ENCODE measurements at regions not wholly inside any gene's neighbourhood (a gene's known extent, or its start where the extent isn't known, plus 50 kb on each side); places are given as distances from the start of the nearest gene placed in this dataset.
"Not testable (repeated sequence)": the region's sequence is repeated elsewhere in the genome, so short reads cannot be mapped to it uniquely, and the experiment has no call there.

- 98% methylated on average over 2 of the region's 2 CpGs for WGBS
- no peak overlapping the region for H3K27ac ChIP-seq (replicated peaks in 1 of 4)
- TF ChIP-seq POLR2AphosphoS5 (IDR thresholded peaks at IDR 0.05) (no peak), EP300 (IDR thresholded peaks at IDR 0.05) (no peak), POLR2A (IDR thresholded peaks at IDR 0.05; ENCODE audit: low read depth) (no peak), CTCF (IDR thresholded peaks at IDR 0.05) (no peak)
Measured at GRCh38 chr1:199490769-199491527, 536.6 kb upstream of the NR5A2 start.

DNA sequence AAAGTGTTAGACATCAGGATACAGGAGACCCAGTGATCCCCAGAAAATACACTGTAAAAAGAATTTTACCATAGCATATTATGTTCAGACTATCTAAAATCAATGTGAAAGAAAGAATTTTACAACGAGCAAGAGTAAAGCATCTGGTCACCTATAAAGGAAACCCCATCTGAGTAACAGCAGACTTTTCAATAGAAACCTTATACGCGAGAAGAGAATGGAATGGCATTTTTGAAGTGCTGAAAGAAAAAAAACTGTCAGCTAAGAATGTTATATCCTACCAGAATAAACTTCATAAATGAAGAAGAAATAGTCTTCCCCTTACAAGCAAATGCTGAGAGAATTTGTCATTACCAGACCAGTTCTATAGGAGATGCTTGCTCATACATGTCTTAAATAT, 532.1 kb upstream of the NR5A2 start:
- Histone ChIP-seq H3K4me1 (no peaks in the 10 kb centered on the region), H3K27ac (replicated peaks in 1 of 4) (no peak overlapping the region), H3K4me3 (no peak overlapping the region), H3K36me3 (no peaks in the 10 kb centered on the region), H3K27me3 (no peaks in the 10 kb centered on the region), H3K9me3 (peaks cover 0 to 26% (median 20%) of the 10 kb centered on the region in 4 donors)
- TF ChIP-seq POLR2A (IDR thresholded peaks at IDR 0.05; ENCODE audit: low read depth) (no peak), CTCF (IDR thresholded peaks at IDR 0.05) (no peak), POLR2AphosphoS5 (IDR thresholded peaks at IDR 0.05) (no peak)
- intact Hi-C loops (cut with DNase I) = no loop called here
- DNase-seq (ENCODE audit: extremely low spot score) = no peak
- WGBS = 94% methylated on average over 3 of the region's 3 CpGs

More at GRCh38 chr1:199490769-199491527, 536.6 kb upstream of the NR5A2 start:
- Histone ChIP-seq H3K36me3 (no peaks in the 10 kb centered on the region), H3K4me3 (no peak overlapping the region), H3K9me3 (peaks cover 0 to 26% (median 19%) of the 10 kb centered on the region in 4 donors), H3K27me3 (no peaks in the 10 kb centered on the region), H3K4me1 (no peaks in the 10 kb centered on the region)
- DNase-seq (ENCODE audit: extremely low spot score) = no peak
- intact Hi-C loops (cut with DNase I) = no loop called here

- H3K27ac ChIP-seq (replicated peaks in 1 of 4); H3K36me3 ChIP-seq; H3K4me3 ChIP-seq; intact Hi-C loops (cut with DNase I); H3K27me3 ChIP-seq; H3K4me1 ChIP-seq; DNase-seq (ENCODE audit: extremely low spot score): not testable (repeated sequence)
- 82% methylated on average over 1 of the region's 1 CpG for WGBS
- peaks cover 0 to 20% (median 18%) of the 10 kb centered on the region in 4 donors for H3K9me3 ChIP-seq
Measured at GRCh38 chr1:199498802-199499201, 528.7 kb upstream of the NR5A2 start.

DNA sequence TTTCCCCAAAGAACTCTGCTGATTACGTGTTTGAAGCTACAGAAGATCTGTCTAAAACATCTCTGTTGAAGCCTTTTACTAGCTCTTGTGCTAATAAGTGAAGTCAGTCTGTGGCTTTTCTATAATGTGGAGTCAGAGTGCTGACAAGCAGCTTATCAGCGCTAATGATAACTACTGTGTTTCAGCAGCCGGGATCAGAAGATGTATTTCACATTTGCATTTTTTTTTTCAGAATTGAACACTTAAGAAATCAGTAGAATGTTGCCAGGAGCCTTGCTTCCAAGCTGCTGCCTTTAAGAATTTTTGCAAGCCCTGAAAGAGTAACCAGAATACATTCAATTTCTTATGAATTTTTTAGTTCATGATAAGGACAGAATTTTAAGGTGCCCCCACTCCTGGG, 519.4 kb upstream of the NR5A2 start:
- Histone ChIP-seq H3K36me3 (no peaks in the 10 kb centered on the region), H3K4me1 (no peaks in the 10 kb centered on the region), H3K9me3 (no peaks in the 10 kb centered on the region), H3K27ac (replicated peaks in 1 of 4) (no peak overlapping the region), H3K4me3 (no peak overlapping the region), H3K27me3 (no peaks in the 10 kb centered on the region)
- 67% methylated on average over 3 of the region's 3 CpGs for WGBS
- TF ChIP-seq CTCF (IDR thresholded peaks at IDR 0.05) = no peak
- no peak for TF ChIP-seq EP300 (IDR thresholded peaks at IDR 0.05)
- TF ChIP-seq POLR2AphosphoS5 (IDR thresholded peaks at IDR 0.05) = no peak
- TF ChIP-seq POLR2A (IDR thresholded peaks at IDR 0.05; ENCODE audit: low read depth) = no peak
- intact Hi-C loops (cut with DNase I) = no loop called here
- no peak for DNase-seq (ENCODE audit: extremely low spot score)

DNA sequence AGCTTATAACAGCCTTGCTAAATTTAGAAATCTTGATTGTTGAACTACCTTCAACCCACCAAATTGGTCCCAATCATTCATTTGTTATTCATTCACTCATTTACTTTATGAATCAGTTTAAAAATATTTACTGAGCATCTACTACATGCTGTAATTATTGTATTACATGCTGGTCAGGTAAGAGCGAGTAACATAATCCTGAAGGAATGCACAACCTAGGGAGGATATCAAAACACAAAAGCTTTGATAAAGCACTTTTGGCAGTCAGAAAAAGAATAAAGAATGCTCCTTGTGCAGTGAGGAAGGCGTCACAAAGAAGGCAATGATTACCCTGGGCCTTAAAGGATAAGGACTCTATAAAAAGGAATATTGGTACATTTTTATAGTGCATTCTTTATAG, 518.9 kb upstream of the NR5A2 start:
- Histone ChIP-seq H3K9me3 (no peaks in the 10 kb centered on the region), H3K4me1 (no peaks in the 10 kb centered on the region), H3K4me3 (no peak overlapping the region), H3K27ac (replicated peaks in 1 of 4) (no peak overlapping the region), H3K27me3 (no peaks in the 10 kb centered on the region), H3K36me3 (no peaks in the 10 kb centered on the region)
- WGBS = 70% methylated on average over 2 of the region's 2 CpGs
- TF ChIP-seq EP300 (IDR thresholded peaks at IDR 0.05) (no peak), CTCF (IDR thresholded peaks at IDR 0.05) (no peak), POLR2AphosphoS5 (IDR thresholded peaks at IDR 0.05) (no peak), POLR2A (IDR thresholded peaks at IDR 0.05; ENCODE audit: low read depth) (no peak)
- intact Hi-C loops (cut with DNase I) = no loop called here
- no peak for DNase-seq (ENCODE audit: extremely low spot score)
